ENCODE measurements at regions not wholly inside any gene's neighbourhood (a gene's known extent, or its start where the extent isn't known, plus 50 kb on each side); places are given as distances from the start of the nearest gene placed in this dataset.

GRCh38 chr5:27996665-27997064 lies 958.3 kb upstream of the CDH9 start:
- Histone ChIP-seq H3K36me3 (no peaks in the 10 kb centered on the region), H3K9me3 (no peaks in the 10 kb centered on the region), H3K27me3 (no peaks in the 10 kb centered on the region), H3K4me3 (no peak overlapping the region), H3K4me1 (no peaks in the 10 kb centered on the region), H3K27ac (no peak overlapping the region)
- TF ChIP-seq CTCF (IDR thresholded peaks at IDR 0.05), result no peak
- no peak for DNase-seq (ENCODE audit: low spot score)

GRCh38 chr5:27995867-27996266 lies 957.5 kb upstream of the CDH9 start:
- Histone ChIP-seq H3K27me3 (no peaks in the 10 kb centered on the region), H3K9me3 (no peaks in the 10 kb centered on the region)
- TF ChIP-seq CTCF (IDR thresholded peaks at IDR 0.05), result no peak

GRCh38 chr5:27978322-27978721 lies 939.9 kb upstream of the CDH9 start:
- Histone ChIP-seq H3K27me3 (no peaks in the 10 kb centered on the region), H3K4me1 (no peaks in the 10 kb centered on the region), H3K27ac (no peak overlapping the region), H3K9me3 (no peaks in the 10 kb centered on the region), H3K4me3 (no peak overlapping the region), H3K36me3 (no peaks in the 10 kb centered on the region)
- DNase-seq (ENCODE audit: low spot score), result no peak
- TF ChIP-seq CTCF (IDR thresholded peaks at IDR 0.05), result no peak

More at GRCh38 chr5:27995867-27996266, 957.5 kb upstream of the CDH9 start:
- Histone ChIP-seq H3K36me3 (no peaks in the 10 kb centered on the region), H3K4me3 (no peak overlapping the region), H3K4me1 (no peaks in the 10 kb centered on the region), H3K27ac (no peak overlapping the region)
- no peak for DNase-seq (ENCODE audit: low spot score)

- no peak for TF ChIP-seq CTCF (IDR thresholded peaks at IDR 0.05)
- no peaks in the 10 kb centered on the region for H3K27me3 ChIP-seq
- H3K27ac ChIP-seq, result no peak overlapping the region
- no peak for DNase-seq (ENCODE audit: low spot score)
- H3K9me3 ChIP-seq, result peaks cover 0 to 25% of the 10 kb centered on the region in 2 donors
- H3K4me3 ChIP-seq, result no peak overlapping the region
- H3K36me3 ChIP-seq, result no peaks in the 10 kb centered on the region
- no peaks in the 10 kb centered on the region for H3K4me1 ChIP-seq
Measured at GRCh38 chr5:27969157-27969556, 930.8 kb upstream of the CDH9 start.

GRCh38 chr5:27963050-27963783 lies 924.8 kb upstream of the CDH9 start:
- H3K27me3 ChIP-seq, result no peaks in the 10 kb centered on the region
- no peak for TF ChIP-seq CTCF (IDR thresholded peaks at IDR 0.05)
- no peak for DNase-seq (ENCODE audit: low spot score)
- H3K9me3 ChIP-seq, result peaks cover 0 to 25% of the 10 kb centered on the region in 2 donors
- no peaks in the 10 kb centered on the region for H3K36me3 ChIP-seq
- H3K4me3 ChIP-seq, result no peak overlapping the region
- no peak overlapping the region for H3K27ac ChIP-seq
- no peaks in the 10 kb centered on the region for H3K4me1 ChIP-seq

GRCh38 chr5:27962198-27962597 lies 923.8 kb upstream of the CDH9 start:
- Histone ChIP-seq H3K36me3 (no peaks in the 10 kb centered on the region), H3K27ac (no peak overlapping the region), H3K4me3 (no peak overlapping the region), H3K27me3 (no peaks in the 10 kb centered on the region), H3K9me3 (peaks cover 0 to 25% of the 10 kb centered on the region in 2 donors), H3K4me1 (no peaks in the 10 kb centered on the region)
- no peak for TF ChIP-seq CTCF (IDR thresholded peaks at IDR 0.05)
- no peak for DNase-seq (ENCODE audit: low spot score)
